Skeletal muscle tissue (tissue), 3 donors: ENCODE measurements at regions not wholly inside any gene's neighbourhood (a gene's known extent, or its start where the extent isn't known, plus 50 kb on each side); places are given as distances from the start of the nearest gene placed in this dataset.

Source experiments
- H3K27ac ChIP-seq: one replicate; pipeline ENCODE4 v1.7.0; 2013; ENCODE audit warnings: mild to moderate bottlenecking, low read depth, low read length, inconsistent platforms
- H3K27me3 ChIP-seq, 3 donors: one replicate each; pipeline ENCODE4 v1.7.0; 2013; ENCODE audit warnings: low read length in 3 of 3; ENCODE audit not compliant: control insufficient read depth in 3 of 3, insufficient read depth in 3 of 3
- H3K36me3 ChIP-seq, 3 donors: one replicate each; pipeline ENCODE4 v1.7.0; 2013; ENCODE audit warnings: low read length in 3 of 3; ENCODE audit not compliant: control insufficient read depth in 3 of 3, insufficient read depth in 3 of 3
- H3K4me1 ChIP-seq, 3 donors: one replicate each; pipeline ENCODE4 v1.7.0; 2013; ENCODE audit warnings: low read length in 3 of 3, mild to moderate bottlenecking in 3 of 3; ENCODE audit not compliant: control insufficient read depth in 3 of 3, insufficient read depth in 3 of 3
- H3K4me3 ChIP-seq, 3 donors: one replicate each; pipeline ENCODE4 v1.7.0; 2013; ENCODE audit warnings: low read length in 3 of 3
- H3K9ac ChIP-seq, 3 donors: one replicate each; pipeline ENCODE4 v1.7.0; 2013; ENCODE audit warnings: low read length in 3 of 3, mild to moderate bottlenecking in 3 of 3, moderate library complexity in 2 of 3, low read depth in 1 of 3
- H3K9me3 ChIP-seq, 3 donors: one replicate each; pipeline ENCODE4 v1.7.0; 2013; ENCODE audit warnings: low read length in 3 of 3; ENCODE audit not compliant: control insufficient read depth in 3 of 3
- donor health status: Osteomylitis.

- no peaks in the 10 kb centered on the region for H3K36me3 ChIP-seq
- H3K4me3 ChIP-seq, result no peak overlapping the region
- no peak overlapping the region for H3K27ac ChIP-seq
- no peaks in the 10 kb centered on the region for H3K9me3 ChIP-seq
- no peaks in the 10 kb centered on the region for H3K27me3 ChIP-seq
- H3K4me1 ChIP-seq, result peaks cover 0 to 7% (median 0%) of the 10 kb centered on the region in 3 donors
- H3K9ac ChIP-seq, result no peak overlapping the region
Observed at GRCh38 chr10:3342771-3343170, 170.2 kb upstream of the PITRM1 start.

- Histone ChIP-seq H3K9me3 (no peaks in the 10 kb centered on the region), H3K9ac (no peak overlapping the region), H3K36me3 (no peaks in the 10 kb centered on the region), H3K27me3 (no peaks in the 10 kb centered on the region), H3K27ac (no peak overlapping the region), H3K4me1 (peaks cover 0 to 2% (median 0%) of the 10 kb centered on the region in 3 donors), H3K4me3 (no peak overlapping the region)
Observed at GRCh38 chr10:3340127-3340730, 167.6 kb upstream of the PITRM1 start.

- H3K36me3 ChIP-seq, result no peaks in the 10 kb centered on the region
- H3K4me1 ChIP-seq, result peaks cover 0 to 2% (median 0%) of the 10 kb centered on the region in 3 donors
- no peaks in the 10 kb centered on the region for H3K9me3 ChIP-seq
- no peak overlapping the region for H3K9ac ChIP-seq
- no peaks in the 10 kb centered on the region for H3K27me3 ChIP-seq
- H3K27ac ChIP-seq, result no peak overlapping the region
- H3K4me3 ChIP-seq, result no peak overlapping the region
Observed at GRCh38 chr10:3339531-3339950, 167.0 kb upstream of the PITRM1 start.

DNA sequence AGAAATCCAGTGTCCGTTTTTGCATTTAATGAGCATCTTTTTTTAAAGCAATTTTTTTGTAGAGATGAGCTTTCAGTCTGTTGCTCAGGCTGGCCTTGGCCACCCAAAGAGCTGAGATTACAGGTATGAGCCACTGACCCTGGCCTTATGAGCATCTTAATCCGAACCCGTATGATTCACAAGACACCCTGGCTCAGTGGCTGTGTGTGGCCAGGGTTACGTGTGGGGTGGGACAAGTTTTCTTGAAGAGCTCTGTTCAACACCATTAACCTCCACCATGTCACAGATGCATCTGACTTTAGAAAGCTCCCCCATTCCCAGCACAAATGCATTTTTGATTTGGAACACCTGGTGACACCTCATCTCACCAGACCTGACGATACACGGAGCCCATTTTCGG is 166.5 kb upstream of the PITRM1 start:
- H3K9me3 ChIP-seq, result no peaks in the 10 kb centered on the region
- no peak overlapping the region for H3K9ac ChIP-seq
- H3K4me1 ChIP-seq, result peaks cover 0 to 2% (median 0%) of the 10 kb centered on the region in 3 donors
- no peak overlapping the region for H3K4me3 ChIP-seq
- no peak overlapping the region for H3K27ac ChIP-seq
- no peaks in the 10 kb centered on the region for H3K27me3 ChIP-seq
- no peaks in the 10 kb centered on the region for H3K36me3 ChIP-seq

DNA sequence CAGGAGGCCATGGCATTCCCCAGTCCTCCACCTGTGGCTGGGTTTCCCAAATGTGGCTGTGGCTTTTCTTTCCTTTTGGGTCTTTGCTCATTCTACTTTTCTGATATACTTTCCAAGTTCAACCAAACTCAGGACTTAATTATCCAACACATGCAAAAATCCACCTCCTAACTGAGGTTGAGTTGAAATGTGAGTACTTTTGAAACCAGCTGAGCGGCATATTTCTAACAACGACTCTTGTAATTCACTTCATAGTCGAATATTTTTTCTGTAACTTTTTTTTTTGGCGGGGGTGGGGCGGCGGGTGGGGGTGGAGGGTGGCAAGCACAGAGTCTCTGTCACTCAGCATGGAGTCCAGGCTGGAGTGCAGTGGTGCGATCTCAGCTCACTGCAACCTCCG is 165.2 kb upstream of the PITRM1 start:
- Histone ChIP-seq H3K27me3 (no peaks in the 10 kb centered on the region), H3K9ac (no peak overlapping the region), H3K27ac (no peak overlapping the region), H3K9me3 (no peaks in the 10 kb centered on the region), H3K36me3 (no peaks in the 10 kb centered on the region), H3K4me1 (peaks cover 0 to 2% (median 0%) of the 10 kb centered on the region in 3 donors), H3K4me3 (no peak overlapping the region)

GRCh38 chr10:3336673-3337293 is 164.2 kb upstream of the PITRM1 start:
- H3K9ac ChIP-seq, result no peak overlapping the region
- H3K27ac ChIP-seq, result no peak overlapping the region
- no peak overlapping the region for H3K4me3 ChIP-seq
- H3K4me1 ChIP-seq, result peaks cover 0 to 2% (median 0%) of the 10 kb centered on the region in 3 donors
- H3K36me3 ChIP-seq, result no peaks in the 10 kb centered on the region
- no peaks in the 10 kb centered on the region for H3K9me3 ChIP-seq
- H3K27me3 ChIP-seq, result no peaks in the 10 kb centered on the region

- no peaks in the 10 kb centered on the region for H3K4me1 ChIP-seq
- H3K9me3 ChIP-seq, result no peaks in the 10 kb centered on the region
- no peak overlapping the region for H3K27ac ChIP-seq
- no peak overlapping the region for H3K4me3 ChIP-seq
- H3K36me3 ChIP-seq, result no peaks in the 10 kb centered on the region
- H3K9ac ChIP-seq, result no peak overlapping the region
- no peaks in the 10 kb centered on the region for H3K27me3 ChIP-seq
Observed at GRCh38 chr10:3333426-3333825, 160.8 kb upstream of the PITRM1 start.

DNA sequence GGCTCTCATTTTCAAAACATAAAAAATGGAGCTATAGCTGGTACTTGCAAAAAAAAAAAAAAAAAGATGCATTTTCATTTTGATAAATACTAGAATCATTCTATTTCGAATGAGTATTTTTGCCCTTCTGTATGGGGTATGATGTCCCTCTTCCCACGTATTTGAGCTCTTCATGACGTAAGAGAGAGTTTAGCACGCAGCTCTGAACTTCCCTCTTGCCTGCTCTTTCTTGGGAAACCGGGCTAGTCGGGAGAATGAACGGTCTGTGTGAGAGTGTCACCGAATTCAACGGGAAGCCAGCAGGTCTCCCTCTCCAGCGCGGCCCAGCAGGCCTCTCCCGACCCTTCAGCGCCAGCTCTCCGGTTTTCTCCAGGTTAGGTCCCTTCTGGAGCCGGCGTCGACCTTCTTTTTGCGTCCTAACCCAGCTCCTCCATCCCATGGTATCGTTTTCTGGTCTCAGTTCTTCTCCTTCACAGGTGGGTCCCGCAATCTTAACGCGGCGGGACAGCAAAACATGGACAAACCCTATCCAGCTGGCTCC is 159.2 kb upstream of the PITRM1 start:
- no peaks in the 10 kb centered on the region for H3K4me1 ChIP-seq
- no peak overlapping the region for H3K9ac ChIP-seq
- H3K9me3 ChIP-seq, result no peaks in the 10 kb centered on the region
- H3K27me3 ChIP-seq, result no peaks in the 10 kb centered on the region
- no peak overlapping the region for H3K27ac ChIP-seq
- H3K36me3 ChIP-seq, result no peaks in the 10 kb centered on the region
- H3K4me3 ChIP-seq, result no peak overlapping the region

DNA sequence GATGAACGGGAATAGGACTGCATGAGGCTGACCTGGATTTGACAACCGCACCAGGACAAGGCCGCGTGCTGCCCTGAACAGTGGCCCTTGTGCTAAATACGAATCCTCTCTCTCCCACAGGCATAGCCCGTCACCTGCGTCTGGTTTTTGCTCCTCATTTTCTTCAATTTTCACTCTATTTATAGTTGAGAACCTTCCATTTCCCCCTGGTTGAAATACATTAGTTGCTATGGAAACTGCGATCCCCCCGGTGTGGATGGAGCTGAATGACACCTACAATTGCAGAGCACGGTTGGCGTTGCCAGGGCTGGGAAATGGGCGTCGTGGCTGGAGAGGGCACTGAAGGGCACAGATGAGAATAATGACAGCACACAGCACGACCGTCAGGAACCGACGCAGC is 158.6 kb upstream of the PITRM1 start:
- Histone ChIP-seq H3K4me1 (no peaks in the 10 kb centered on the region), H3K4me3 (no peak overlapping the region), H3K27ac (no peak overlapping the region), H3K36me3 (no peaks in the 10 kb centered on the region), H3K9ac (no peak overlapping the region), H3K9me3 (no peaks in the 10 kb centered on the region), H3K27me3 (no peaks in the 10 kb centered on the region)

GRCh38 chr10:3330663-3331062 is 158.1 kb upstream of the PITRM1 start:
- H3K4me3 ChIP-seq, result no peak overlapping the region
- H3K27ac ChIP-seq, result no peak overlapping the region
- no peaks in the 10 kb centered on the region for H3K36me3 ChIP-seq
- H3K9ac ChIP-seq, result no peak overlapping the region
- no peaks in the 10 kb centered on the region for H3K9me3 ChIP-seq
- no peaks in the 10 kb centered on the region for H3K4me1 ChIP-seq
- H3K27me3 ChIP-seq, result no peaks in the 10 kb centered on the region
